ENCODE measurements at regions not wholly inside any gene's neighbourhood (a gene's known extent, or its start where the extent isn't known, plus 50 kb on each side); places are given as distances from the start of the nearest gene placed in this dataset.

GRCh38 chr6:159470397-159470796 is 222.6 kb downstream of the SOD2 start:
- no peak for DNase-seq (ENCODE audit: low read depth, low spot score)
- Histone ChIP-seq H3K27me3 (ENCODE audit: control insufficient read depth, insufficient read depth, low read length) (no peaks in the 10 kb centered on the region), H3K9me3 (ENCODE audit: control insufficient read depth, insufficient read depth, low read length) (no peaks in the 10 kb centered on the region), H3K4me3 (ENCODE audit: low read depth, low read length) (no peak overlapping the region), H3K27ac (ENCODE audit: low read depth, low read length) (no peak overlapping the region)
- TF ChIP-seq, protein P1, sequence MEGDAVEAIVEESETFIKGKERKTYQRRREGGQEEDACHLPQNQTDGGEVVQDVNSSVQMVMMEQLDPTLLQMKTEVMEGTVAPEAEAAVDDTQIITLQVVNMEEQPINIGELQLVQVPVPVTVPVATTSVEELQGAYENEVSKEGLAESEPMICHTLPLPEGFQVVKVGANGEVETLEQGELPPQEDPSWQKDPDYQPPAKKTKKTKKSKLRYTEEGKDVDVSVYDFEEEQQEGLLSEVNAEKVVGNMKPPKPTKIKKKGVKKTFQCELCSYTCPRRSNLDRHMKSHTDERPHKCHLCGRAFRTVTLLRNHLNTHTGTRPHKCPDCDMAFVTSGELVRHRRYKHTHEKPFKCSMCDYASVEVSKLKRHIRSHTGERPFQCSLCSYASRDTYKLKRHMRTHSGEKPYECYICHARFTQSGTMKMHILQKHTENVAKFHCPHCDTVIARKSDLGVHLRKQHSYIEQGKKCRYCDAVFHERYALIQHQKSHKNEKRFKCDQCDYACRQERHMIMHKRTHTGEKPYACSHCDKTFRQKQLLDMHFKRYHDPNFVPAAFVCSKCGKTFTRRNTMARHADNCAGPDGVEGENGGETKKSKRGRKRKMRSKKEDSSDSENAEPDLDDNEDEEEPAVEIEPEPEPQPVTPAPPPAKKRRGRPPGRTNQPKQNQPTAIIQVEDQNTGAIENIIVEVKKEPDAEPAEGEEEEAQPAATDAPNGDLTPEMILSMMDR (IDR thresholded peaks at IDR 0.05; ENCODE audit: low read depth, low read length), result no peak
- POLR2A ChIA-PET, result no interaction called here
- CTCF ChIA-PET, result no interaction called here

GRCh38 chr6:159469443-159469842 is 223.6 kb downstream of the SOD2 start:
- Histone ChIP-seq H3K27me3 (ENCODE audit: control insufficient read depth, insufficient read depth, low read length) (no peaks in the 10 kb centered on the region), H3K27ac (ENCODE audit: low read depth, low read length) (no peak overlapping the region), H3K9me3 (ENCODE audit: control insufficient read depth, insufficient read depth, low read length) (no peaks in the 10 kb centered on the region), H3K4me3 (ENCODE audit: low read depth, low read length) (no peak overlapping the region)
- ChIA-PET CTCF (no interaction called here), POLR2A (no interaction called here)
- TF ChIP-seq, protein P1 (IDR thresholded peaks at IDR 0.05; ENCODE audit: low read depth, low read length), result no peak
- DNase-seq (ENCODE audit: low read depth, low spot score), result no peak

DNA sequence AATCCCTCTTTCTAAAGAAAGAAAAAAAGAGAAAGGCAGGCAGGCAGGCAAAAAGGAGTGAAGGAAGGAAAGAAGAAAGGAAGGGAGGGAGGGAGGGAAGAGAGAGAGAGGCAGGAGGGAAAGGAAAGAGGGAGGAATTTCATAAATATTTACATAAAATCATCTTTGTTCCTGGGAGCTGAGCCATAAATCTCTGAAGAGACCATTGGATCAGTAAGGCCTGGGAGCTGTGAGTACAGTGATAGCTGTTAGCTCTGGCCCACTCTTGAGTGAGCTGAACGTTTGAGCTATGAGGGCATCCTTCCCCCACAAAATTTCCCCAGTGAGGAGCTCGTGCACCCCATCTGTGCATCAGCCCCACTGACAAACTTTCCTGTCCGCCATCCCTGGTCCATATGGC is 224.0 kb downstream of the SOD2 start:
- CTCF ChIA-PET, result no interaction called here
- no peak for DNase-seq (ENCODE audit: low read depth, low spot score)
- Histone ChIP-seq H3K27me3 (ENCODE audit: control insufficient read depth, insufficient read depth, low read length) (no peaks in the 10 kb centered on the region), H3K9me3 (ENCODE audit: control insufficient read depth, insufficient read depth, low read length) (no peaks in the 10 kb centered on the region), H3K4me3 (ENCODE audit: low read depth, low read length) (no peak overlapping the region), H3K27ac (ENCODE audit: low read depth, low read length) (no peak overlapping the region)
- POLR2A ChIA-PET, result no interaction called here
- TF ChIP-seq, protein P1 (IDR thresholded peaks at IDR 0.05; ENCODE audit: low read depth, low read length), result no peak

GRCh38 chr6:159467473-159468041 is 225.5 kb downstream of the SOD2 start:
- H3K27ac ChIP-seq (ENCODE audit: low read depth, low read length), result no peak overlapping the region
- no peak overlapping the region for H3K4me3 ChIP-seq (ENCODE audit: low read depth, low read length)
- ChIA-PET POLR2A (no interaction called here), CTCF (no interaction called here)
- TF ChIP-seq, protein P1 (IDR thresholded peaks at IDR 0.05; ENCODE audit: low read depth, low read length), result no peak
- no peaks in the 10 kb centered on the region for H3K9me3 ChIP-seq (ENCODE audit: control insufficient read depth, insufficient read depth, low read length)
- no peaks in the 10 kb centered on the region for H3K27me3 ChIP-seq (ENCODE audit: control insufficient read depth, insufficient read depth, low read length)
- DNase-seq (ENCODE audit: low read depth, low spot score), result no peak

DNA sequence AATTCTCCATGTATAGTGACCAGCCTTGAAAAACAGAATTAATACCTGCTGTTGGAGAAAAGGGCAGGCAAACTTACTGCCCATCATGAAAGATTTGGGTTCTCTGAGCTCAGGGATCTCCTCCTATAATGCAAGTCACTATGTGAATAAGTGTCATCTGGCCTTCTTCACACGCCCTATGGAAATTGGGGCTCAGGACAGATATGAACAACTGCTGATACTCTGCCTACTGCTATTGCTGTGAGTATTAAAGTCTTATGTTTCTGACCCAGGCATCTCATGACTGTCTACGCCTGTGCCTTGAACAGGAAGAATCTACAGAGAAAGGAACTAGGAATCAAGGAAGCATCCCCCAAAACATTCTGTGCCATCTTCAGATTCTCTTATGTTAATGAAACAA is 226.1 kb downstream of the SOD2 start:
- H3K27ac ChIP-seq (ENCODE audit: low read depth, low read length), result no peak overlapping the region
- ChIA-PET CTCF (no interaction called here), POLR2A (no interaction called here)
- no peak overlapping the region for H3K4me3 ChIP-seq (ENCODE audit: low read depth, low read length)
- no peaks in the 10 kb centered on the region for H3K27me3 ChIP-seq (ENCODE audit: control insufficient read depth, insufficient read depth, low read length)
- TF ChIP-seq, protein P1 (IDR thresholded peaks at IDR 0.05; ENCODE audit: low read depth, low read length), result no peak
- no peak for DNase-seq (ENCODE audit: low read depth, low spot score)
- H3K9me3 ChIP-seq (ENCODE audit: control insufficient read depth, insufficient read depth, low read length), result no peaks in the 10 kb centered on the region
